ENCODE measurements at regions not wholly inside any gene's neighbourhood (a gene's known extent, or its start where the extent isn't known, plus 50 kb on each side); places are given as distances from the start of the nearest gene placed in this dataset.

GRCh38 chr17:22514767-22515320, 822.5 kb downstream of the KCNJ18 start:
- Histone ChIP-seq H3K79me2 (ENCODE audit: control insufficient read depth, insufficient read depth, low read length) (no peaks in the 10 kb centered on the region), H3K9ac (replicated peaks; ENCODE audit: extremely low read depth, insufficient read depth, low read length) (no peak overlapping the region), H3K9me1 (replicated peaks; ENCODE audit: control insufficient read depth, extremely low read depth, insufficient read depth, low read length) (no peaks in the 10 kb centered on the region), H3K27ac (ENCODE audit: insufficient read depth, low read depth, low read length) (no peak overlapping the region), H3K9me3 (replicated peaks; ENCODE audit: control insufficient read depth, insufficient read depth, low read length) (peaks cover 3% of the 10 kb centered on the region), H3K4me1 (ENCODE audit: control insufficient read depth, extremely low read depth, insufficient read depth, low read length) (no peaks in the 10 kb centered on the region), H3K4me2 (ENCODE audit: insufficient read depth, low read length) (no peak overlapping the region), H4K20me1 (replicated peaks; ENCODE audit: control insufficient read depth, extremely low read depth, insufficient read depth, low read length) (no peaks in the 10 kb centered on the region), H3K36me3 (ENCODE audit: control insufficient read depth in 2 of 2, extremely low read depth in 1 of 2, insufficient read depth in 2 of 2, low read length in 2 of 2) (no peaks in the 10 kb centered on the region), H2AFZ (ENCODE audit: low read depth, low read length) (no peak overlapping the region), H3K27me3 (ENCODE audit: control insufficient read depth in 2 of 2, insufficient read depth in 2 of 2, low read length in 2 of 2) (no peaks in the 10 kb centered on the region), H3K4me3 (replicated peaks in 1 of 3; ENCODE audit: insufficient read depth in 1 of 3, low read depth in 1 of 3, low read length in 3 of 3) (no peak overlapping the region)
- no peak for FAIRE-seq
- no TSS peak for BruUV-seq (replicated peaks)
- dilution Hi-C loops (cut with MboI; ENCODE audit: extremely low pct_ligation_motif_present, low sequenced_read_pairs) = no loop called here
- CTCF ChIA-PET = no interaction called here
- DNase-seq (ENCODE audit: low read depth, low spot score) = no peak
- intact Hi-C loops (cut with micrococcal nuclease) = no loop called here
- TF ChIP-seq GATA2 (IDR thresholded peaks at IDR 0.05; ENCODE audit: insufficient read depth, insufficient read length, low read depth, low read length) = no peak
- TF ChIP-seq, protein P1, sequence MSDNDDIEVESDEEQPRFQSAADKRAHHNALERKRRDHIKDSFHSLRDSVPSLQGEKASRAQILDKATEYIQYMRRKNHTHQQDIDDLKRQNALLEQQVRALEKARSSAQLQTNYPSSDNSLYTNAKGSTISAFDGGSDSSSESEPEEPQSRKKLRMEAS (IDR thresholded peaks at IDR 0.05; ENCODE audit: insufficient read depth, insufficient read length) = no peak
- TF ChIP-seq JUN (IDR thresholded peaks at IDR 0.05; ENCODE audit: borderline replicate concordance, insufficient read depth, insufficient read length, low read depth) = no peak
- no peak for TF ChIP-seq POLR2A (IDR thresholded peaks at IDR 0.05; ENCODE audit: low read depth, low read length)
- TF ChIP-seq CTCF (IDR thresholded peaks at IDR 0.05; ENCODE audit: extremely low read depth in 1 of 2, insufficient read depth in 1 of 2, low read depth in 1 of 2, low read length in 2 of 2) = no peak
- no peak for TF ChIP-seq POLR2AphosphoS5 (IDR thresholded peaks at IDR 0.05; ENCODE audit: insufficient read depth, low read depth, low read length)
- TF ChIP-seq MYC (IDR thresholded peaks at IDR 0.05; ENCODE audit: low read depth, low read length) = no peak
- no peak for TF ChIP-seq FOS (IDR thresholded peaks at IDR 0.05; ENCODE audit: borderline replicate concordance, insufficient read depth, low read length)
- TF ChIP-seq EZH2 (IDR thresholded peaks at IDR 0.05; ENCODE audit: borderline replicate concordance, low read depth, low read length, severe bottlenecking) = no peak
- POLR2A ChIA-PET = no interaction called here
